Upper lobe of left lung (tissue), 6 donors: ENCODE measurements at regions not wholly inside any gene's neighbourhood (a gene's known extent, or its start where the extent isn't known, plus 50 kb on each side); places are given as distances from the start of the nearest gene placed in this dataset.
A peak's percentile ranks its signal among the peaks of the same experiment; 100 is the strongest.

Experiments
- ATAC-seq, 2 donors: fragments of 200-7000 bp; cut with Tn5 transposase; one replicate each; pipeline ENCODE4 v1.9.1; 2022; ENCODE audit warnings: mild to moderate bottlenecking in 2 of 2, moderate library complexity in 2 of 2; ENCODE audit not compliant: low FRiP score in 2 of 2
- DNase-seq, 2 donors: peaks; one replicate each; pipeline ENCODE4 v3.0.0-alpha.2; 2019 to 2020
- H3K27ac ChIP-seq, 4 donors: fragments of 200-600 bp; sonication (generic); one replicate each; pipeline ENCODE4 v1.5.1; 2016 to 2019
- H3K27me3 ChIP-seq, 4 donors: fragments of 200-600 bp; sonication (generic); one replicate each; pipeline ENCODE4 v1.5.1; 2017 to 2019
- H3K36me3 ChIP-seq, 4 donors: fragments of 200-600 bp; sonication (generic); one replicate each; pipeline ENCODE4 v1.5.1; 2016 to 2019
- H3K4me1 ChIP-seq, 4 donors: fragments of 200-600 bp; sonication (generic); one replicate each; pipeline ENCODE4 v1.5.1; 2018 to 2019
- H3K4me3 ChIP-seq, 4 donors: fragments of 200-600 bp; sonication (generic); one replicate each; pipeline ENCODE4 v1.5.1; 2017 to 2019; ENCODE audit warnings: mild to moderate bottlenecking in 2 of 4, moderate library complexity in 1 of 4
- H3K9me3 ChIP-seq, 4 donors: fragments of 200-600 bp; sonication (generic); one replicate each; pipeline ENCODE4 v1.5.1; 2018 to 2019
- CTCF ChIP-seq, 6 experiments: fragments of 450-650 bp in 4 of 6; fragments of 200-600 bp in 2 of 6; sonication (generic) in 2 of 6; IDR thresholded peaks; one replicate each; pipeline ENCODE4 v1.5.1; 2016 to 2019; ENCODE audit warnings: antibody characterized with exemption in 6 of 6
- EP300 ChIP-seq, 4 donors: sonication (generic); formaldehyde crosslinking; IDR thresholded peaks; one replicate each; pipeline ENCODE4 v1.5.1; 2017; ENCODE audit warnings: antibody characterized with exemption in 4 of 4, control low read depth in 2 of 4
- POLR2A ChIP-seq, 4 donors: fragments of 450-650 bp; IDR thresholded peaks; one replicate each; pipeline ENCODE4 v1.5.1; 2016 to 2017; ENCODE audit warnings: antibody characterized with exemption in 4 of 4, mild to moderate bottlenecking in 2 of 4
- POLR2AphosphoS5 ChIP-seq, 2 donors: sonication (generic); formaldehyde crosslinking; IDR thresholded peaks; one replicate each; pipeline ENCODE4 v1.5.1; 2017; ENCODE audit warnings: antibody characterized with exemption in 2 of 2
- WGBS, 2 donors: methylation state at CpG; one replicate each; pipeline ENCODE4 v1.1.5; 2017 to 2018; 5-methylcytosine and 5-hydroxymethylcytosine counted together
- donor health status: DM: no; HTN: no; CAD: no; lungs with moderate emphysema.
- donor health status: DM: no; HTN: yes; CAD: no; lungs with severe emphysema.

GRCh38 chr6:129778793-129779192 is 68.8 kb upstream of the ARHGAP18 start:
- no peak for DNase-seq
- TF ChIP-seq EP300 (IDR thresholded peaks at IDR 0.05) = no peak
- no peak for TF ChIP-seq POLR2A (IDR thresholded peaks at IDR 0.05)
- TF ChIP-seq CTCF (IDR thresholded peaks at IDR 0.05) = no peak
- TF ChIP-seq POLR2AphosphoS5 (IDR thresholded peaks at IDR 0.05) = no peak
- ATAC-seq = no peak
- no peak overlapping the region for H3K27ac ChIP-seq
- no peaks in the 10 kb centered on the region for H3K27me3 ChIP-seq
- peaks cover 0 to 7% (median 6%) of the 10 kb centered on the region in 4 donors for H3K4me1 ChIP-seq
- no peaks in the 10 kb centered on the region for H3K36me3 ChIP-seq
- WGBS, 2 donors = 0 to 45% methylated on average over 1 of the region's 1 CpG
- no peak overlapping the region for H3K4me3 ChIP-seq
- no peaks in the 10 kb centered on the region for H3K9me3 ChIP-seq

GRCh38 chr6:129777371-129777770 is 67.4 kb upstream of the ARHGAP18 start:
- Histone ChIP-seq H3K4me3 (no peak overlapping the region), H3K9me3 (no peaks in the 10 kb centered on the region), H3K4me1 (peaks cover 0 to 7% (median 6%) of the 10 kb centered on the region in 4 donors), H3K27ac (no peak overlapping the region), H3K27me3 (no peaks in the 10 kb centered on the region), H3K36me3 (no peaks in the 10 kb centered on the region)
- TF ChIP-seq EP300 (IDR thresholded peaks at IDR 0.05) (no peak), POLR2A (IDR thresholded peaks at IDR 0.05) (no peak), POLR2AphosphoS5 (IDR thresholded peaks at IDR 0.05) (no peak), CTCF (IDR thresholded peaks at IDR 0.05) (no peak)
- no peak for DNase-seq
- no peak for ATAC-seq

GRCh38 chr6:129776542-129777330 is 66.8 kb upstream of the ARHGAP18 start:
- no peak for DNase-seq
- Histone ChIP-seq H3K27ac (no peak overlapping the region), H3K27me3 (no peaks in the 10 kb centered on the region), H3K4me3 (no peak overlapping the region), H3K4me1 (peaks cover 0 to 7% (median 6%) of the 10 kb centered on the region in 4 donors), H3K9me3 (no peaks in the 10 kb centered on the region), H3K36me3 (no peaks in the 10 kb centered on the region)
- no peak for TF ChIP-seq POLR2AphosphoS5 (IDR thresholded peaks at IDR 0.05)
- no peak for TF ChIP-seq CTCF (IDR thresholded peaks at IDR 0.05)
- TF ChIP-seq POLR2A (IDR thresholded peaks at IDR 0.05) = no peak
- TF ChIP-seq EP300 (IDR thresholded peaks at IDR 0.05) = no peak
- no peak for ATAC-seq
- 90 to 95% methylated on average over 3 of the region's 3 CpGs for WGBS, 2 donors

- WGBS, 2 donors = 31 to 37% methylated on average over 6 to 8 of the region's 8 CpGs
- H3K27me3 ChIP-seq = no peaks in the 10 kb centered on the region
- peak; percentile 80 to 87 for ATAC-seq
- DNase-seq = peak in 1 of 2 donors; percentile 66
- H3K9me3 ChIP-seq = no peaks in the 10 kb centered on the region
- peak overlapping the region in 2 of 4 donors; percentile 19 to 20 for H3K4me3 ChIP-seq
- no peaks in the 10 kb centered on the region for H3K36me3 ChIP-seq
- H3K4me1 ChIP-seq = peaks cover 0 to 7% (median 6%) of the 10 kb centered on the region in 4 donors
- H3K27ac ChIP-seq = no peak overlapping the region
- TF ChIP-seq POLR2AphosphoS5 (IDR thresholded peaks at IDR 0.05) = no peak
- peak; percentile 51 to 91 (median 76) for TF ChIP-seq CTCF (IDR thresholded peaks at IDR 0.05)
These were observed 64.9 kb upstream of the ARHGAP18 start for GRCh38 chr6:129774697-129775447.
